HPDE6-E6E7 (cell line): ENCODE measurements at regions not wholly inside any gene's neighbourhood (a gene's known extent, or its start where the extent isn't known, plus 50 kb on each side); places are given as distances from the start of the nearest gene placed in this dataset.
"Not testable (repeated sequence)": the region's sequence is repeated elsewhere in the genome, so short reads cannot be mapped to it uniquely, and the experiment has no call there.

Source experiments
- DNase-seq: peaks from one replicate; pipeline ENCODE4 v3.0.0; 2011; ENCODE audit warnings: missing footprints; ENCODE audit errors: extremely low spot score

DNA sequence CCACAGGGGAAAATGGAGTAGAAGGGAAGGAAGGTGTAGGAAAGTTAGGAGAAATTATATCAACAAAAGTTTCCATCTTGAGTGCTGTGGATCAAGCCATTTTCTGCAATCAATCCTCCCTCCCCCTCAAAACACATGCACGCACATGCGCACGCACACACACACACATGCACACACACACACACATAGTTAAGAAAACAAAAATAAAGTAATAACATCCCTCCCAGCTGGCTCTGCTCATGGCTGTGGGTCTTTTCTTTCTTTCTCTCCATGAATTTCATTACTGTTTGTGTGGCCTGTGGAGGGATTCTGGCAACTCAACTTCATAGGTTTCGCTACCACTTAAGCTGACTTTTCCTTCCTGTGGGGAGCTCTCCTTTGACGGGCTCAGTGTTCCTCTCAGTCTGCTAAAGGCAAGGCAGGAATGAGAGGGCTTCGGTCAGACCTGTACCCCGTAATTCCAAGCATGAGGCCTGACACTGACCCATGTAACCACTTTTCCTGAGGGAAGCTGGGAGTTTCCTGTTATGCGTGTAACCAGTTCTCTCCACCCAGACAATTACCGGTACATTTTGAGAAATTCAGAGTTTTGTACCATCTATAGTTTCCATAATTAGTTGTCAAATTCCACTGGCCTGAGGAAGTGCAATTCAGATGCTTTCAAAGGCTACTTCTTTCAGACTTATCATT is 79.8 kb downstream of the ZNF92 start:
- no peak for DNase-seq

DNA sequence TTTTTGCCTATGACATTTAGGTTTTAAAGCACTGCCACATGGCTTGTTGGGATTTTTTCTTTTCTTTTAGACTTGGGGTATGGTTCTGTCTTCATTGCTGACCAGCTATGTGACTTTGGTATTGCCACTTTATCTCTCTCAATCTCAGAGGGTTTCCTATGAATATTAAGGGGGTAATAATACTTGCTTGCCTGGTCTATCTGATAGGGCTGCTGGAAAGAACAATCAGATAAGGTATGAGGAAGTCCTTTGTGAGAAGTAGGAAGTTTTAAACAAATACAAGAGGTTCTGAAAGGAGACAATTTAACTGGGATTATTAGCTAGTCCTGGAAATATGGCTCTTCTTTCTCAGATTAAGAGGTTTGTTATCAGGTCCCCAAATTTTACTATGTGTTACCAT is 80.8 kb downstream of the ZNF92 start:
- DNase-seq, result no peak

DNA sequence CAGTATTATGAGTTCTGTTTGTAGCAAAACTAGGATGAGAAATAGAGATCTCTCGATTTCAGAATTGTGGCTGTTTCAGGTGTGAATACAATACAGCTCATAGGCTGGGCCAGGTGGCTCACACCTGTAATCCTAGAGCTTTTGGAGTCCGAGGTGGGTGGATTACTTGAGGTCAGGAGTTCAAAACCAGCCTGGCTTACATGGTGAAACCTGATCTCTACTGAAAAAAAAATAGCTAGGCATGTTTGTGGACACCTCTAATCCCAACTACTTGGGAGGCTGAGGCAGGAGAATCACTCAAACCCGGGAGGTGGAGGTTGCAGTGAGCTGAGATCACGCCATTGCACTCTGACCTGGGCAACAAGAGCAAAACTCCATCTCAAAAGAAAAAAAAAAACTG is 81.4 kb downstream of the ZNF92 start:
- not testable (repeated sequence) for DNase-seq

DNA sequence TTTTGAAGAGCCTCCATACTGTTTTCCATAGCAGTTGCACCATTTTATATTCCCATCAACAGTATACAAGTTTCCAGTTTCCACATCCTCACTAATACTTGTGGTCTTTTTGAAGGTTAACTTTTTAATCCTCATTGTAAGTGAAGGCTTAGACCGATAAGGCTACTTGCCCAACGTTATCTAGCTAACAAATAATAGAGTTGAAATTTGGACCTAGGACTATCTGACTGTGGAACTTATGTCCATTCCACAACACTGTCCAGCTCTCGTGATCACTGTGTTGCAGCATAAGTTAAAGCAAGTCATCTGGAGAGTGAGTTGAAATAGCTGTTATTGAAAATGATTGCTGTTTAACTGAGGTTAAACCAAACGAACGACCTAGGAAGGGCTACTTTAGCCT is 84.0 kb downstream of the ZNF92 start:
- no peak for DNase-seq

DNA sequence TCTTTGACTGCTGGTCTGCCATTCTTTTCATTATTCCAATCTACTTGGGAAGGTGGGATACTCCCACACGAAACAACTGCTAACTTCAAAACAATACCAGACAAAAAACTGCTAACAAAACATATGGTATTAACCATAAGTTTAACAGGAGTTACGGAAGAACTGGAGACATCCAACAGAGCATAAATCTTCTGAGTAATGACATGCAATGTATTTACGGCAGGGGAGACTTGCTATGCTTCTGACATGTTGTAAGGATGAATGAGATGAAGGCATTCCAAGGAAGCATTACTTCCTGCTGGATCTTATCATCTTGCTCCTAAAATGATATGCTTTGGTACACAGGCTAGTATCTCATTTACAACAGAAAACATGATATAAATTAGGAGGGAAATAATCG is 85.8 kb downstream of the ZNF92 start:
- DNase-seq, result no peak

DNA sequence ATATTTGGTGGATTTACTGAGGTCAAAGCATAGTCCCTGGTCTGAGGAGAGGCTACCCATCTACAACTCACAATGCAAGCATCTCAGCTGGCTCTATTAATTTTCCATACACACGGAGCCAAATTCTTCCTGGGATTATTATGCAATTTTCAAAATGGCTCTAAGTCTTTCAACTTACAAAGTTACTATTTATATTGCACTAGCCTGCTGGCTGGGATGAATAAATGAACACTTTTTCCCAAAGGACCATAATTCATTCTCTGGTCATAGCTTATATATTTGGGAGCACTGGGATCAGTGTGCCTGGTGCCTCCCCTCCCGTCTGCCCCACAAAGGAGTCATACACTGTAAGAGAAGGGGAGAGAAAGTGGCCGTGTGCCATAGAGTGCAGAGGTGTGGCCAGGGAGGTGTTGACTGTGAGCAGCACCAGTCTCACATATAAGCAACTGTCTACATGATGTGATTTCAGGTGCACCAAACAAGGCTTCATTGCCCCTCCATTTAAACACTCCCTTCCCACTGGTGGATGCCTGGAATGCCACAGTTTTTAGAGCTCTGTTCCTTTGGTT is 88.6 kb downstream of the ZNF92 start:
- DNase-seq, result no peak

DNA sequence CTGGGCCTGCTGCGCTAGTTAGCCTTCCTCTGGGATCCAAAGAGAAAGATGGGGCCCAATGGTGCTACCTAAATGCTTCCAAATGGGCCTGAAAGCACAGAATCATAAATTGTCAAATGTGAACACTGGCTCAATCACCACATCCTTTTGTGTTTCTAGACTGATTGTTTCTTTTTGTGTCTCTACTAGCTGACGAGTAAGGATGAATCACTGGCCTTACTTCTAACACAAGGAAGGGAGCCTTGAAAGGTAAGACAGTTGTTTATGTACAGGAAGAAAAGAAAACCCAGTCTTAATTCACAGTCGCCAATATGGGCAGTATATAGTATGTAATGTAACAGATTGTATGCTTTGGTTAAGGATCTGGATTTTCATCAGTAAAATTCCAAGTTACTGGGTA is 89.5 kb downstream of the ZNF92 start:
- no peak for DNase-seq

DNA sequence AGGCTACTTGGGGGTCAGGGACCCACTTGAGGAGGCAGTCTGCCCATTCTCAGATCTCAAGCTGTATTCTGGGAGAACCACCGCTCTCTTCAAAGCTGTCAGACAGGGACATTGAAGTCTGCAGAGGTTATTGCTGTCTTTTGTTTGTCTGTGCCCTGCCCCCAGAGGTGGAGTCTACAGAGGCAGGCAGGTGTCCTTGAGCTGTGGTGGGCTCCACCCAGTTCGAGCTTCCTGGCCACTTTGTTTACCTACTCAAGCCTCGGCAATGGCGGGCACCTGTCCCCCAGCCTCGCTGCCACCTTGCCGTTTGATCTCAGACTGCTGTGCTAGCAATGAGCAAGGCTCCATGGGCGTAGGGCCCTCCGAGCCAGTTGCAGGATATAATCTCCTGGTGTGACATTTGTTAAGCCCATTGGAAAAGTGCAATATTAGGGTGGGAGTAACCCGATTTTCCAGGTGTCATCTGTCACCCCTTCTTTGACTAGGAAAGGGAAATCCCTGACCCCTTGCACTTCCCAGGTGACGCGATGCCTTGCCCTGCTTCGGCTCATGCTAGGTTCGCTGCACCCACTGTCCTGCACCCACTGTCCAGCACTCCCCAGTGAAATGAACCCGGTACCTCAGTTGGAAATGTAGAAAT is 96.4 kb downstream of the ZNF92 start:
- DNase-seq, result not testable (repeated sequence)

DNA sequence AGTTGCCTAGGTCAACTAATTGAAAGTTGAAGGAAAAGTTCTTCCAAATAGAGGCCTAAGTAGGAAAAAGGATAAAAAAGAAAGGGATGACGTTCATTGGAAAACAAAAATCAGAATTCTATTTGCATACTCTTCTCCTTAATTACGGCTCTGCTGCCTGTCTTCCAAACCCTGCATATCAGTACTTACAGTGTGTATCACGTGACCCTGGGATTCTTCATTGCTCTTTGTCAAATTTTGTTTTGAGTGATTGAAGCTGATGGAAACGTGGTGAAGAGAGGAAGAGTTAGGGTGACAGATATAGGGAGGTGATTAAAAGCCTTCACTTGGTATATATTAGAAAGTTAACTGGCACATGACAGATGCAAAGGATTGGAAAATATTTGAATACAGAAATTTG is 97.9 kb downstream of the ZNF92 start:
- DNase-seq, result no peak

DNA sequence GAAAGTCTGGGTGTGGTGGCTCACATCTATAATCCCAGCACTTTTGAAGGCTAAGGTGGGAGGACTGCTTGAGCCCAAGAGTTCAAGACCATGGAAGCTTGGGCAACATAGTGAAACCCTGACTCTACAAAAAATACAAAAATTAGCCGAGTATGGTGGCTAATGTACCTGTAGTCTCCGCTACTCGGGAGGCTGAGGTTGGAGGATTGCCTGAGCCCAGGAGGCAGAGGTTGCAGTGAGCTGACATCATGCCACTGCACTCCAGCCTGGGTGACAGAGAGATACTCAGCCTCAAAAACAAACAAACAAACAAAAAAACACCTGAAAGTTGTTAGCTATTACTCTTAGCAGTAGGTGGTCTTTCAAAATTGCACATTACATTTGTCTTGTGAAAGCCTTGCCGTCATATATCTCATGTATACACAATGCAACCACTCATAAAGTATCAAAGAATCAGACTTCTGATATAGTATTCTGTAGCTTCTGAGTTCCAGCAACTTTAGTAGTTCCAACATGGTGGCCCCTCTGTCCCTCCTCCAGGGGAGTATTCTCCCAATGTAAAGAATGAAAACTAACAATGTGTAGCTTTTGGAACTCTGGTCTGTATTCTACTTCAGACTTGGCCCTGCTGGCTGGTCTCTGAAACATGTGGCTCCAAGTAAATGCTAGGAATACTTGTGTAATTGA is 101.5 kb downstream of the ZNF92 start:
- DNase-seq, result no peak

DNA sequence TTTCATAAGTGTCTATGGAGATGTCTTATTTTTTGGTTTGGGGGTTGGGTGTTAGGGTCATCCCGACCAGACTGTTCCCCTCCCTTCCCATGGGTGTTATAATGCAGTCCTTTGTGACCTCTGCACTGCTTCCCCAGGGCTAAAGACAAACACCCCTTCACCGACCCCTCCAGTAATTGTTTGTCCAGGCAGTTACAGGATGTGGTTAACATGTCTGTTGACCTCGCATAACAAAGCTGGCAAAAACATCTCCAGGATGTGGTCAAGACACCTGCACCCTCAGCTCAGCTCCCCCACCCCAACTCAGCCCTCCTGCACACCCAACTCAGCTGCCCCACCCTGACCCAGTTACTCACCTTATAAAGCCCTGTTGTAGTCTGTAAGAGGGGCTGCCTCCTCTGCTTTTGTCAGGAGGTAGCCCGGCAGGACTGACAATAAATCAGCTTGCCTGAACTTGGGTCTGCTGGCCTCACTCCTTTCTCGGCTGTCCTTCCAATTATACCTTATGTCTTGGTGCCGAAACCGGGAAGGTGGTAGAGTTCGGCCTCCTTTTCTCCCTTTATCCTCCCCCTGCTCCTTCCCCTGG is 102.2 kb downstream of the ZNF92 start:
- DNase-seq, result no peak

DNA sequence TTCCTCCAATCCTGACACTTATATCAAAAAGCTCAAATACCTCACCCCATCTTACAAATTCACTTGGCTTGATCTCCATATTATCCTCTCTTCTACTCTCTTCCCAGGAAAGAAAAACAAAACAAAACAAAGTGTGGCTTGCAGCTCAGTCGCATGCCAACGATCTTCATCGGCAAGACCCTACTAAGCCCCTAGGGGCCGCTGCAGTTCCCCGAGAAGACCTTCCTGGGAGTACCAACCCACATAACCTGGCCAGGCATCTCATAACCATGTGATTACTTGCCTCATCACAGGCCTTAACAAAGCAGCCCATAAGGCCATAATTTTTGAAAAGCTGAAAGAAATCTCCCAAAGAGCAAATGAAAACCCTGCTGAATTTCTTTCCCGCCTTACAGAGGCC is 103.7 kb downstream of the ZNF92 start:
- no peak for DNase-seq

DNA sequence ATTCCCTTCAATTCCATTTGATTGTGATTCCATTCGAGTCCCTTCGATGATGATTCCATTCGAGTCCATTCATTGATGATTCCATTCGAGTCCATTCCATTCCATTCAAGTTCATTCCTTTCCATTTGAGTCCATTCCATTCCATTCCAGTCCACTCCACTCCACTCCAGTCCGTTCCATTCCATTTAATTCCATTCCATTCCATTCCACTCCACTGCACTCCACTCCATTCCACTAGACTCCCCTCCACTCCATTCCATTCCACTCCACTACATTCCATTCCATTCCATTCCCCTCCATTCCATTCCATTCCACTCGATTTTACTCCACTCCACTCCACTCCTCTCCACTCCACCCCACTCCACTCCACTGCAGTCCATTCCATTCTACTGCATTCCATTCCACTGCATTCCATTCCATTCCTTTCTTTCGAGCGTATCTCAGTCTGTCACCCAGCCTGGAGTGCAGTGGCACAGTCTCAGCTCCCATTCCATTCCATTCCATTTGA is 115.7 kb downstream of the ZNF92 start:
- no peak for DNase-seq

DNA sequence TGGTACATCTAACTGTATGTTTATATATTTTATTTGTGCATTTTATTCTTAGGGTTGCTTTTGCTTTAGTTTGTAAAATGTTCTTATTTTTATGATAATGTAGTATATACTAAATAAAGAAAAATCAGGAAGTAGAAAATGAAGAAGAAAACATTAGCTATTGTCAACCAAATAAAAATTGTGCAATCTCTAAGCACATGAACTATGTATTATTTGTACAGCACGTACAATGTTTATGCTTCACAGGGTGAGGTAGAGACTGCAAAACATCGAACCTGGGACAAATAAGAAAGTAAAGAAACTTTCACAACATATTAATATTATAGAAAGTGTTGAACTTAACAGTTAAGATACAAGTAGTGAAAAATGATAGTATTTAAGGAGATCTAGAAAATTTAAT is 123.0 kb downstream of the ZNF92 start:
- DNase-seq, result not testable (repeated sequence)

DNA sequence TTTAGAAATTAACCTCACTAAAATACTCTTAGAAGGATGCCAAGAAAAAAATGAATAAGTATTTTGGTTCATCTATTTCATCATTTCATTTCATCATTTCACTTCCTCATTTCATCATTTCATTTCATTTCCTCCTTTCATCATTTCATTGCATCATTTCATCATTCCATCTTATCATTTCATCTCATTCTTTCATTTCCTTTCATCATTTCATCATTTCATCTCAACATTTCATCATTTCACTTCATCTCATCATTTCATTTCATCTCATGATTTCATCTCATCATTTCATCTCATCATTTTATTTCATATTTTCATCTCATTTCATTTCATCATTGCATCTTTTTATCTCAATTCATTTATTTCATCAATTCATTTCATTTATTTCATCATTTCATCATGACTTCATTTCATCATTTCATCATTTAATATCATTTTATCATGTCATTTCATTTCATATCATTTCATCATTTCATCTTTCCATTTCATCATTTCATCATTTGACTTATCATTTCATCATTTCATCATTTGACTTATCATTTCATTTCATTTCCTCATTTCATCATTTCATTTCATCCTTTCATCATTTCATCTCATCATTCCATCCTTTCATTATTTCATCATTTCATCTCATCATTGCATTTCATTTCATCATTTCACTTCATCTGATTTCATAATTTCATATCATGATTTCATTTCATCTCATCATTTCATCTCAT is 129.9 kb downstream of the ZNF92 start:
- DNase-seq, result no peak

DNA sequence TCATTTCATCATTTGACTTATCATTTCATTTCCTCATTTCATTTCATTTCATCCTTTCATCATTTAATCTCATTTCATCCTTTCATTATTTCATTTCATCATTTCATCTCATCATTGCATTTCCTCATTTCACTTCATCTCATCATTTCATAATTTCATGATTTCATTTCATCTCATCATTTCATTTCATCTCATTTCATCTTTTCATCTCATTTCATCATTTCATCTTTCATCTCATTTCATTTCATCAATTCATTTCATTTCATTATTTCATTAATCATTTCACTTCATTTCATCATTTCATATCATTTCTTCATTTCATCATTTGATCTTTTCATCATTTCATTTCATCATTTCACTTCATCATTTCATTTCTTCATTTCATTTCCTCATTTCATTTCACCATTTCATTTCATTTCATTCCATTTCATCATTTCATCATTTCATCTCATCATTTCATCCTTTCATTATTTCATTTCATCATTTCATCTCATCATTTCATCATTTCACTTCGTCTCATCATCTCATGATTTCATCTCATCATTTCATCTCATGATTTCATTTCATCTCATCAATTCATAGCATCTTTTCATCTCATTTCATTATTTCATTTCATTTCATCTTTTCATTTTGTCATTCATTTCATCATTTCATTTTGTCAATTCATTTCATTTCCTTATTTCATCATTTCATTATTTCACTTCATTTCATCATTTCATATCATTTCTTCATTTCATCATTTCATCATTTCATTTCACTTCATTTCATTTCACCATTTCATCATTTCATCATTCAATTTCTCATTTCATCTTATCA is 131.1 kb downstream of the ZNF92 start:
- not testable (repeated sequence) for DNase-seq

DNA sequence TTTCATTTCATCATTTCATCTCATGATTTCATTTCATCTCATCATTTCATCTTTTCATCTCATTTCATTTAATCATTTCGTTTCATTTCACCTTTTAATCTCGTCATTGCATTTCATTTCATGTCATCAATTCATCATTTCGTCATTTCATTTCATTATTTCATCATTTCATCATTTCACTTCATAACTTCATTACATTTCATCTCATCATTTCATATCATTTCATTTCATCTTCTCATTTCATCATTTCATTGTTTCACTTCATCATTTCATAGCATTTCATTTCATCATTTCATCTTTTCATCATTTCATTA is 131.6 kb downstream of the ZNF92 start:
- DNase-seq, result not testable (repeated sequence)

DNA sequence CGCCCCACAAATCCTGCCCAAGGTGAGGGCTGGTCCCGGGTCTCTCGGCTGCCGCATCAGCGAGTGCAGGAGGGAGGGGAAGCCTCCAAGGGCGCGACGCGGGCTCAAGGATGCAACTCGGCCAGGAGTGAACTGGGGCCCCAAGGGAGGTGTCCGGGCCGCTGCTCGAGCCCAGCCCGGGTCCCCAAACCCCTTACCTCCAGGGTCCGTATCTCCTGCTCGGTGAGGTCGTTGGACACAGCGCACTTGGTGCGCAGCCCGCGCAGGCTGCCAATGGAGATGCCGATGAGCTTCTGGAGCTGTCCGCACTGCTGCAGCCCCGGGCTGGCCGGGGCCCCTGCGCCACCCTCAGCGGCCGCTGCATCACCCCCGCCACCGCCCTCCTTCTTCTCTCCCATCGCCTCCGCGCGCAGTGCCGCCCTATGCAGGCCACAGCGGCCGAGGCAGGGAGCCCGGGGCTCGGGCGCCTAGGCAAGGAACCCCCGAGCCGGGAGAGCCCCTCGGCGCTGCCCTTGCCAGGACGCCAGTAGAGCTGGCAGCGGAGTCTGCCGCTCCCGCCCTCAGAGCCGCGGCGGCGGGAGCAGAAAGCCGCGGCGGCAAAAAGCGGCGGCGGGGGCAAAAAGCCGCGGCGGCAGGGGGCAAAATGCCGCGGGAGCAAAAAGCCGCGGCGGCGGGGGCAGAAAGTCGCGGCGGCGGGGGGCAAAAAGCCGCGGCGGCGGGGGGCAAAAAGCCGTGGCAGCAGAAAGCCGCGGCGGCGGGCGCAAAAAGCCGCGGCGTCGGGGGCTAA is 135.1 kb downstream of the ZNF92 start:
- DNase-seq, result not testable (repeated sequence)

DNA sequence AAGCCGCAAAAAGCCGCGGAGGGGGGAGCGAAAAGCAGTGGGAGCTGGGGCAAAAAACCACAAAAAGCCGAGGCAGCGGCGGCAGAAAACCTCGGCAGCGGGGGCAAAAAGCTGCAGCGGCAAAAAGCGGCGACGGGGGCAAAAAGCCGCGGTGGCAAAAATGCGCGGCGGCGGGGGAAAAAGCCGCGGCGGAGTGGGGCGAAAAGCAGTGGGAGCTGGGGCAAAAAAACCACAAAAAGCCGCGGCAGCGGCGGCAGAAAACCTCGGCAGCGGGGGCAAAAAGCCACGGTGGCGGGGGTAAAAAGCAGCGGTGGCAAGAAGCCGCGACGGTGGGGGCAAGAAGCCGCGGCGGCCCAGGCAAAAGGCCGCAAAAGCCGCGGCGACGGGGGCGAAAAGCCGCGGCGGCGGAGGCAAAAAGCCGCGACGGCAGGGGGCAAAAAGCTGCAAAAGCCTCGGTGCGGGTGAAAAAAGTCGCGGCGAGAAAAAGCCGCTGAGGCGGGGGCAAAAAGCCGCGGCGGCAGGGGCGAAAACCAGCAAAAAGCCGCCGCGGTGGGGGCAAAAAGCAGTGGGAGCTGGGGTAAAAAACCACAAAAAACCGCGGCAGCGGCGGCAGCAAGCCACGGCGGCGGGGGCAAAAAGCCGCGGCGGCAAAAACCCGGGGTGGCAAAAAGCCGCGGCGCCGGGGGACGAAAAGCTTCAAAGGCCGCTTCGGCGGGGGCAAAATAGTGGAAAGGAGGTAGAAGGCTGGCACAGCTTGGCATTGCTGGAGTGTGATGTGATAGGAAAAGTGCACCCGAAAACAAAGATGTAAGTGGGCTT is 135.9 kb downstream of the ZNF92 start:
- DNase-seq, result no peak
